ENCODE measurements at regions not wholly inside any gene's neighbourhood (a gene's known extent, or its start where the extent isn't known, plus 50 kb on each side); places are given as distances from the start of the nearest gene placed in this dataset.

GRCh38 chr2:200736646-200737274 is 75.0 kb upstream of the BZW1 start:
- Histone ChIP-seq H3K27ac (ENCODE audit: low read depth in 1 of 2, low read length in 2 of 2) (no peak overlapping the region), H3K9ac (ENCODE audit: low read depth in 1 of 2, low read length in 2 of 2) (no peak overlapping the region), H3K4me3 (ENCODE audit: low read depth in 1 of 3, low read length in 3 of 3) (no peak overlapping the region), H3K27me3 (ENCODE audit: control insufficient read depth in 4 of 4, insufficient read depth in 4 of 4, low read length in 3 of 4) (no peaks in the 10 kb centered on the region), H3K36me3 (ENCODE audit: control insufficient read depth in 4 of 4, insufficient read depth in 3 of 4, low read depth in 1 of 4, low read length in 3 of 4) (no peaks in the 10 kb centered on the region), H3K9me3 (ENCODE audit: control insufficient read depth in 4 of 4, low read length in 3 of 4) (no peaks in the 10 kb centered on the region), H3K4me1 (ENCODE audit: control insufficient read depth in 4 of 4, insufficient read depth in 4 of 4, low read length in 3 of 4) (peaks cover 1 to 8% (median 4%) of the 10 kb centered on the region in 4 donors)
- DNase-seq (ENCODE audit: low spot score), result no peak
- TF ChIP-seq GABPA (IDR thresholded peaks at IDR 0.05 in 1 of 2, conservative IDR thresholded peaks at IDR 0.05 in 1 of 2), result no peak
- TF ChIP-seq NR2F2 (IDR thresholded peaks at IDR 0.05), result no peak
- TF ChIP-seq ATF3 (IDR thresholded peaks at IDR 0.05), result no peak
- TF ChIP-seq RAD21 (IDR thresholded peaks at IDR 0.05), result no peak
- TF ChIP-seq FOXA1 (IDR thresholded peaks at IDR 0.05), result no peak
- no peak for TF ChIP-seq HNF4G (IDR thresholded peaks at IDR 0.05)
- TF ChIP-seq EGR1 (IDR thresholded peaks at IDR 0.05; ENCODE audit: low read depth in 2 of 2), result no peak
- TF ChIP-seq ZBTB33 (IDR thresholded peaks at IDR 0.05), result no peak
- no peak for TF ChIP-seq FOXA2 (IDR thresholded peaks at IDR 0.05)
- TF ChIP-seq SP1 (IDR thresholded peaks at IDR 0.05), result no peak
- no peak for TF ChIP-seq JUND (IDR thresholded peaks at IDR 0.05)
- TF ChIP-seq YY1 (IDR thresholded peaks at IDR 0.05), result no peak
- no peak for TF ChIP-seq HNF4A (conservative IDR thresholded peaks at IDR 0.05)
- TF ChIP-seq CTCF (IDR thresholded peaks at IDR 0.05; ENCODE audit: low read depth, low read length, missing input control), result no peak
- TF ChIP-seq TAF1 (conservative IDR thresholded peaks at IDR 0.05), result no peak
- TF ChIP-seq REST (IDR thresholded peaks at IDR 0.05), result no peak
- TF ChIP-seq MAX (IDR thresholded peaks at IDR 0.05), result no peak
- 80% methylated on average over 6 of the region's 6 CpGs for WGBS

All from liver (tissue), 8 donors.